Panc1 (cell line): ENCODE measurements at regions not wholly inside any gene's neighbourhood (a gene's known extent, or its start where the extent isn't known, plus 50 kb on each side); places are given as distances from the start of the nearest gene placed in this dataset.

Experiments used
- POLR2AphosphoS5 ChIP-seq: IDR thresholded peaks from 2 replicates; pipeline ENCODE4 v1.6.1; 2012; ENCODE audit warnings: mild to moderate bottlenecking, low read depth, low read length, moderate library complexity
- TF ChIP-seq, protein P1 (sequence below): fragments of 450-650 bp; IDR thresholded peaks from 2 replicates; pipeline ENCODE4 v1.5.1; 2017; ENCODE audit warnings: mild to moderate bottlenecking

DNA sequence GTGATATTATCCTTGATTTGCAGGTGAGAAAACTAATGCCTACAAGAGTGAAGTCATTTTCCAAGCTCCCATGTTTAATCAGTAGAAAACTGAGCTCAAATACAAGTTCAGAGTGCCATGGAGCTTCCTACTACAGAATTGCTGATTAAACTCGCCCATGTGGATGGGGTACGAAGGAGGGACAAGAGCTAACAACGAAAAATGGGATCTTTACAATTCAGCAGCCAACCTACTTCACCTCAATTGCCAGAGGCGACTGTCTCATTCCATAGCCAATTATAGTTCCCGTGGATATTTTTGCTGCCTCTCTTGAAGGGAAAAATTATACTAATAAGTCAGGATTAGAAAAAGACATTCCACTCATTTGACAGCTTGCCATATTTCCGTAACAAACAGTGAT, 1155.1 kb downstream of the OLFM4 start:
- no peak for TF ChIP-seq POLR2AphosphoS5
- TF ChIP-seq, protein P1, sequence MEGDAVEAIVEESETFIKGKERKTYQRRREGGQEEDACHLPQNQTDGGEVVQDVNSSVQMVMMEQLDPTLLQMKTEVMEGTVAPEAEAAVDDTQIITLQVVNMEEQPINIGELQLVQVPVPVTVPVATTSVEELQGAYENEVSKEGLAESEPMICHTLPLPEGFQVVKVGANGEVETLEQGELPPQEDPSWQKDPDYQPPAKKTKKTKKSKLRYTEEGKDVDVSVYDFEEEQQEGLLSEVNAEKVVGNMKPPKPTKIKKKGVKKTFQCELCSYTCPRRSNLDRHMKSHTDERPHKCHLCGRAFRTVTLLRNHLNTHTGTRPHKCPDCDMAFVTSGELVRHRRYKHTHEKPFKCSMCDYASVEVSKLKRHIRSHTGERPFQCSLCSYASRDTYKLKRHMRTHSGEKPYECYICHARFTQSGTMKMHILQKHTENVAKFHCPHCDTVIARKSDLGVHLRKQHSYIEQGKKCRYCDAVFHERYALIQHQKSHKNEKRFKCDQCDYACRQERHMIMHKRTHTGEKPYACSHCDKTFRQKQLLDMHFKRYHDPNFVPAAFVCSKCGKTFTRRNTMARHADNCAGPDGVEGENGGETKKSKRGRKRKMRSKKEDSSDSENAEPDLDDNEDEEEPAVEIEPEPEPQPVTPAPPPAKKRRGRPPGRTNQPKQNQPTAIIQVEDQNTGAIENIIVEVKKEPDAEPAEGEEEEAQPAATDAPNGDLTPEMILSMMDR = no peak
